ENCODE measurements at regions not wholly inside any gene's neighbourhood (a gene's known extent, or its start where the extent isn't known, plus 50 kb on each side); places are given as distances from the start of the nearest gene placed in this dataset.

GRCh38 chrX:101774340-101774739 is 114.7 kb upstream of the ARMCX2 start:
- DNase-seq (ENCODE audit: low spot score), result no peak
- in situ Hi-C loops (cut with MboI; ENCODE audit: low sequenced_read_pairs, unreplicated experiment), result no loop called here
- TF ChIP-seq, protein P1, sequence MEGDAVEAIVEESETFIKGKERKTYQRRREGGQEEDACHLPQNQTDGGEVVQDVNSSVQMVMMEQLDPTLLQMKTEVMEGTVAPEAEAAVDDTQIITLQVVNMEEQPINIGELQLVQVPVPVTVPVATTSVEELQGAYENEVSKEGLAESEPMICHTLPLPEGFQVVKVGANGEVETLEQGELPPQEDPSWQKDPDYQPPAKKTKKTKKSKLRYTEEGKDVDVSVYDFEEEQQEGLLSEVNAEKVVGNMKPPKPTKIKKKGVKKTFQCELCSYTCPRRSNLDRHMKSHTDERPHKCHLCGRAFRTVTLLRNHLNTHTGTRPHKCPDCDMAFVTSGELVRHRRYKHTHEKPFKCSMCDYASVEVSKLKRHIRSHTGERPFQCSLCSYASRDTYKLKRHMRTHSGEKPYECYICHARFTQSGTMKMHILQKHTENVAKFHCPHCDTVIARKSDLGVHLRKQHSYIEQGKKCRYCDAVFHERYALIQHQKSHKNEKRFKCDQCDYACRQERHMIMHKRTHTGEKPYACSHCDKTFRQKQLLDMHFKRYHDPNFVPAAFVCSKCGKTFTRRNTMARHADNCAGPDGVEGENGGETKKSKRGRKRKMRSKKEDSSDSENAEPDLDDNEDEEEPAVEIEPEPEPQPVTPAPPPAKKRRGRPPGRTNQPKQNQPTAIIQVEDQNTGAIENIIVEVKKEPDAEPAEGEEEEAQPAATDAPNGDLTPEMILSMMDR (IDR thresholded peaks at IDR 0.05; ENCODE audit: borderline replicate concordance, control extremely low read depth, extremely low read depth, insufficient read depth, missing control alignments), result no peak

- TF ChIP-seq, protein P1 (IDR thresholded peaks at IDR 0.05; ENCODE audit: borderline replicate concordance, control extremely low read depth, extremely low read depth, insufficient read depth, missing control alignments), result no peak
- DNase-seq (ENCODE audit: low spot score), result no peak
- in situ Hi-C loops (cut with MboI; ENCODE audit: low sequenced_read_pairs, unreplicated experiment), result no loop called here
Measured at GRCh38 chrX:101764538-101764937, 104.9 kb upstream of the ARMCX2 start.

DNA sequence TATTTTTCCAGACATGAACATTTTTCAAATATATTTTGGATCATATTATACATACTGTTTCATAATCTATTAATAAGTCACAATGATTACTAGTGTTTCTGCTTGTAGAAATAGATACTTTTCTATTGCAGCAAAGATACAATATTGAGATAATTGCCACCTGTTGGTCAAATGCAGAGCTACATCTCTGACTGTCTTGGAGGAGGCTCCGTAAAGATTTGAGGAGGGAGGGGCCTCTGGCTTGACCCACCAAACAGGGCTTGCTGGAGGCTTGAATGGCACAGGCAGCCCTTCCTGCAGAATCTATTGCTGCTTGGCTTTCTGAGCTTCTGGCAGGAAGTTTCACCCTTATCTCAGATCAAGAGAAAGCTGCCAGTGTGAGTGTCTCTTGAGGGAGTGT is 99.3 kb upstream of the ARMCX2 start:
- no peak for DNase-seq (ENCODE audit: low spot score)
- TF ChIP-seq, protein P1 (IDR thresholded peaks at IDR 0.05; ENCODE audit: borderline replicate concordance, control extremely low read depth, extremely low read depth, insufficient read depth, missing control alignments), result peak; percentile 20
- in situ Hi-C loops (cut with MboI; ENCODE audit: low sequenced_read_pairs, unreplicated experiment), result no loop called here

GRCh38 chrX:101750744-101751143 is 91.1 kb upstream of the ARMCX2 start:
- in situ Hi-C loops (cut with MboI; ENCODE audit: low sequenced_read_pairs, unreplicated experiment), result no loop called here
- TF ChIP-seq, protein P1 (IDR thresholded peaks at IDR 0.05; ENCODE audit: borderline replicate concordance, control extremely low read depth, extremely low read depth, insufficient read depth, missing control alignments), result no peak
- DNase-seq (ENCODE audit: low spot score), result no peak

GRCh38 chrX:101749436-101749835 is 89.8 kb upstream of the ARMCX2 start:
- no peak for DNase-seq (ENCODE audit: low spot score)
- TF ChIP-seq, protein P1 (IDR thresholded peaks at IDR 0.05; ENCODE audit: borderline replicate concordance, control extremely low read depth, extremely low read depth, insufficient read depth, missing control alignments), result no peak
- in situ Hi-C loops (cut with MboI; ENCODE audit: low sequenced_read_pairs, unreplicated experiment), result no loop called here

GRCh38 chrX:101745046-101745445 is 85.4 kb upstream of the ARMCX2 start:
- TF ChIP-seq, protein P1 (IDR thresholded peaks at IDR 0.05; ENCODE audit: borderline replicate concordance, control extremely low read depth, extremely low read depth, insufficient read depth, missing control alignments), result no peak
- DNase-seq (ENCODE audit: low spot score), result no peak
- in situ Hi-C loops (cut with MboI; ENCODE audit: low sequenced_read_pairs, unreplicated experiment), result no loop called here

- in situ Hi-C loops (cut with MboI; ENCODE audit: low sequenced_read_pairs, unreplicated experiment), result no loop called here
- no peak for DNase-seq (ENCODE audit: low spot score)
- TF ChIP-seq, protein P1 (IDR thresholded peaks at IDR 0.05; ENCODE audit: borderline replicate concordance, control extremely low read depth, extremely low read depth, insufficient read depth, missing control alignments), result no peak
Measured at GRCh38 chrX:101744085-101744484, 84.4 kb upstream of the ARMCX2 start.
